Adrenal gland (tissue), 9 donors: ENCODE measurements at regions not wholly inside any gene's neighbourhood (a gene's known extent, or its start where the extent isn't known, plus 50 kb on each side); places are given as distances from the start of the nearest gene placed in this dataset.

Source experiments
- DNase-seq, 7 donors: peaks; one replicate each; pipeline ENCODE4 v3.0.0-alpha.2; 2019 to 2020
- H3K27ac ChIP-seq, 5 donors: fragments of 200-600 bp; sonication (generic) in 4 of 5; 1 replicate in 3 of 5; 2 replicates in 2 of 5; pipeline versions ENCODE4 v1.5.1 to v1.8.0; 2016 to 2020; ENCODE audit warnings: mild to moderate bottlenecking in 1 of 5
- H3K27me3 ChIP-seq: fragments of 200-600 bp; 2 replicates; pipeline ENCODE4 v1.8.0; 2021
- H3K36me3 ChIP-seq, 2 donors: fragments of 200-600 bp; replicated peaks in 1 of 2; 1 replicate in 1 of 2; 2 replicates in 1 of 2; pipeline versions ENCODE4 v1.5.1 to v1.8.0; 2018 to 2022
- H3K4me1 ChIP-seq, 2 donors: fragments of 200-600 bp; replicated peaks in 1 of 2; 1 replicate in 1 of 2; 2 replicates in 1 of 2; pipeline versions ENCODE4 v1.5.1 to v1.8.0; 2018 to 2021
- H3K4me3 ChIP-seq, 4 donors: fragments of 200-600 bp; sonication (generic) in 3 of 4; one replicate each; pipeline ENCODE4 v1.5.1; 2016 to 2018
- H3K9me3 ChIP-seq, 3 donors: fragments of 200-600 bp; sonication (generic) in 1 of 3; replicated peaks in 1 of 3; 1 replicate in 2 of 3; 2 replicates in 1 of 3; pipeline versions ENCODE4 v1.5.1 to v1.8.0; 2016 to 2021
- POLR2A ChIP-seq, 2 donors: fragments of 450-650 bp; IDR thresholded peaks; one replicate each; pipeline ENCODE4 v1.6.1; 2017; ENCODE audit warnings: antibody characterized with exemption in 2 of 2, mild to moderate bottlenecking in 2 of 2, moderate library complexity in 1 of 2
- WGBS, 4 donors: extraction: QIAGEN DNeasy Blood & Tissue Kit in 2 of 4; methylation state at CpG; one replicate each; pipeline versions ENCODE4 v1.1.5 to v1.1.7; 2013 to 2017; 5-methylcytosine and 5-hydroxymethylcytosine counted together
- intact Hi-C, 2 donors: fragments of 100-400 bp; cut with DNase I; formaldehyde crosslinking; loops; one replicate each; pipeline versions ENCODE4 v1.14.1 to v1.15.0; 2022 to 2023
- TF ChIP-seq, protein P1 (sequence below), 6 experiments: fragments of 450-650 bp in 4 of 6; fragments of 200-600 bp in 2 of 6; sonication (generic) in 1 of 6; IDR thresholded peaks; 1 replicate in 5 of 6; 2 replicates in 1 of 6; pipeline versions ENCODE4 v1.5.1 to v1.8.0; 2016 to 2021; ENCODE audit warnings: antibody characterized with exemption in 6 of 6, mild to moderate bottlenecking in 2 of 6, moderate library complexity in 1 of 6
- donor health status: healthy with polysubstance abuse.
- donor health status: Bipolar disorder and iron deficiency.
- donor health status: DM: yes; HTN: yes; CAD: no.
- donor health status: DM: no; HTN: no; CAD: no.
- donor health status: DM: no; HTN: no; CAD: no.

GRCh38 chr5:24819841-24820240, 175.1 kb upstream of the CDH10 start:
- intact Hi-C loops = no loop called here

DNA sequence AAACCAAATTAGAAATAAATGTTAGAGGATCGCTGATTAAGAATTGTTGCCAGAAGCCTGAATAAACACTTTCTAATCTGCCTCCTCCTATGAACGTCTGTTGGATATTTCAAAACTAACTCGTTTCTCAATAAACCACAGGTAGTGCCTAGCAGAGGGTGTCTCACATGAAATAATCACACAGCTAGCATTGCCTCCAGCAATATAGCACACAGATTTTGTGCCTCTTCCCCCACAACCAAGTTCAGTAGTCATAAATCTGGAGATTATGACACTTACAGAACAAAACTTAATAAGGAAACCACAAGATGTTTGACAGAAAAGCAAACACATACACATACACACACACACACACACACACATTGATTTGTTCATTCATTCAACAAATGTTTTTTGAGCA, 173.2 kb upstream of the CDH10 start:
- no peaks in the 10 kb centered on the region for H3K4me1 ChIP-seq
- H3K27ac ChIP-seq = no peak overlapping the region
- no peak for TF ChIP-seq POLR2A (IDR thresholded peaks at IDR 0.05)
- TF ChIP-seq, protein P1, sequence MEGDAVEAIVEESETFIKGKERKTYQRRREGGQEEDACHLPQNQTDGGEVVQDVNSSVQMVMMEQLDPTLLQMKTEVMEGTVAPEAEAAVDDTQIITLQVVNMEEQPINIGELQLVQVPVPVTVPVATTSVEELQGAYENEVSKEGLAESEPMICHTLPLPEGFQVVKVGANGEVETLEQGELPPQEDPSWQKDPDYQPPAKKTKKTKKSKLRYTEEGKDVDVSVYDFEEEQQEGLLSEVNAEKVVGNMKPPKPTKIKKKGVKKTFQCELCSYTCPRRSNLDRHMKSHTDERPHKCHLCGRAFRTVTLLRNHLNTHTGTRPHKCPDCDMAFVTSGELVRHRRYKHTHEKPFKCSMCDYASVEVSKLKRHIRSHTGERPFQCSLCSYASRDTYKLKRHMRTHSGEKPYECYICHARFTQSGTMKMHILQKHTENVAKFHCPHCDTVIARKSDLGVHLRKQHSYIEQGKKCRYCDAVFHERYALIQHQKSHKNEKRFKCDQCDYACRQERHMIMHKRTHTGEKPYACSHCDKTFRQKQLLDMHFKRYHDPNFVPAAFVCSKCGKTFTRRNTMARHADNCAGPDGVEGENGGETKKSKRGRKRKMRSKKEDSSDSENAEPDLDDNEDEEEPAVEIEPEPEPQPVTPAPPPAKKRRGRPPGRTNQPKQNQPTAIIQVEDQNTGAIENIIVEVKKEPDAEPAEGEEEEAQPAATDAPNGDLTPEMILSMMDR (IDR thresholded peaks at IDR 0.05) = no peak
- DNase-seq = no peak
- WGBS, 4 donors = 44 to 67% (median 52%) methylated on average over 3 of the region's 3 CpGs
- no peaks in the 10 kb centered on the region for H3K36me3 ChIP-seq
- intact Hi-C loops = no loop called here
- H3K9me3 ChIP-seq = no peaks in the 10 kb centered on the region
- H3K4me3 ChIP-seq = no peak overlapping the region
- no peaks in the 10 kb centered on the region for H3K27me3 ChIP-seq

More at GRCh38 chr5:24819841-24820240, 175.1 kb upstream of the CDH10 start:
- WGBS, 4 donors = 46 to 59% (median 55%) methylated on average over 2 of the region's 2 CpGs
- no peak for DNase-seq
- no peaks in the 10 kb centered on the region for H3K4me1 ChIP-seq
- no peak overlapping the region for H3K4me3 ChIP-seq
- H3K27ac ChIP-seq = no peak overlapping the region
- H3K27me3 ChIP-seq = no peaks in the 10 kb centered on the region
- H3K36me3 ChIP-seq = no peaks in the 10 kb centered on the region
- TF ChIP-seq, protein P1 (IDR thresholded peaks at IDR 0.05) = no peak
- no peak for TF ChIP-seq POLR2A (IDR thresholded peaks at IDR 0.05)
- H3K9me3 ChIP-seq = no peaks in the 10 kb centered on the region

DNA sequence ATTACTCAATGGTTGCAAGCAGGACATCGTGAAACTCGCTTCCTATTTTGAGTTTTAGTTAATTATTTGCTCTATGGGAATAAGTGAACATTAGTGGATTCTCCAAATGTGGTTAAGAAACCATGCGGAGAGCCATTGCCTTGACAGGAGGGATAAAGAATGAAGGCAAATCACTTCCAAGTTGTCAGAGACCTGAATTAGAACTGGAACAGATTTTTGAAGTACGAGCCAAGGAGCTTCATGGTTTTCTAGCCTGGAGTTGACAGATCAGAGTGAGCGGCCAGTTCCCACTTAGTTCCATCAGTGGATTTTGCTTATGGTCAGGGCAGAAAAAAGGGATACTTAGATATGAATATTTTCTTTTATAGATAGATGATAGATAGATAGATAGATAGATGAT, 171.4 kb upstream of the CDH10 start:
- DNase-seq = no peak
- 50 to 60% (median 51%) methylated on average over 5 of the region's 5 CpGs for WGBS, 4 donors
- Histone ChIP-seq H3K4me3 (no peak overlapping the region), H3K27me3 (no peaks in the 10 kb centered on the region), H3K36me3 (no peaks in the 10 kb centered on the region), H3K4me1 (no peaks in the 10 kb centered on the region), H3K9me3 (no peaks in the 10 kb centered on the region), H3K27ac (no peak overlapping the region)
- intact Hi-C loops = no loop called here
- no peak for TF ChIP-seq POLR2A (IDR thresholded peaks at IDR 0.05)
- TF ChIP-seq, protein P1 (IDR thresholded peaks at IDR 0.05) = no peak

- no peak overlapping the region for H3K27ac ChIP-seq
- H3K27me3 ChIP-seq = no peaks in the 10 kb centered on the region
- H3K9me3 ChIP-seq = no peaks in the 10 kb centered on the region
- TF ChIP-seq, protein P1 (IDR thresholded peaks at IDR 0.05) = no peak
- TF ChIP-seq POLR2A (IDR thresholded peaks at IDR 0.05) = no peak
- intact Hi-C loops = no loop called here
- no peaks in the 10 kb centered on the region for H3K36me3 ChIP-seq
- no peak overlapping the region for H3K4me3 ChIP-seq
- H3K4me1 ChIP-seq = no peaks in the 10 kb centered on the region
- no peak for DNase-seq
These were observed 160.5 kb upstream of the CDH10 start for GRCh38 chr5:24805230-24805629.
